ENCODE measurements at regions not wholly inside any gene's neighbourhood (a gene's known extent, or its start where the extent isn't known, plus 50 kb on each side); places are given as distances from the start of the nearest gene placed in this dataset.
"Not testable (repeated sequence)": the region's sequence is repeated elsewhere in the genome, so short reads cannot be mapped to it uniquely, and the experiment has no call there.

DNA sequence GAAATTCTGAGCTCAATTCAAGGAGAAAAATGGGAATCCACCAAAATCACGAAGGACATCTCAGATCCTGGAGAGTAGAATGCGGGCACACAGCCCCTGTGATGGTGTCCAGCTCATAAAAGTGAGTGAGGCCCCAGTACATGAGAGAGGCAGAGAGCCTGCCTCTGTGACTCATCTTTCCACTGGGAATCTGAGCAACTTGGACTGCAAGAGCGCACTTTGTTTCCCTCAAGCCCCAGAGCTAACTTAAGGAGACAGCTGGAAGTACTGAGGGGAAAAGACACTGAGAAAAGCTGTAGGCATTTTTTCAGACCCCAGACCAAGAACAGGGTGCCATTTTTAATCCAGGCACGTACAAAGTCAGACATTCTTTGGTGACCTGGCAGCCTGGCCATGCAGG, 273.7 kb downstream of the C11orf87 start:
- no peak for DNase-seq

DNA sequence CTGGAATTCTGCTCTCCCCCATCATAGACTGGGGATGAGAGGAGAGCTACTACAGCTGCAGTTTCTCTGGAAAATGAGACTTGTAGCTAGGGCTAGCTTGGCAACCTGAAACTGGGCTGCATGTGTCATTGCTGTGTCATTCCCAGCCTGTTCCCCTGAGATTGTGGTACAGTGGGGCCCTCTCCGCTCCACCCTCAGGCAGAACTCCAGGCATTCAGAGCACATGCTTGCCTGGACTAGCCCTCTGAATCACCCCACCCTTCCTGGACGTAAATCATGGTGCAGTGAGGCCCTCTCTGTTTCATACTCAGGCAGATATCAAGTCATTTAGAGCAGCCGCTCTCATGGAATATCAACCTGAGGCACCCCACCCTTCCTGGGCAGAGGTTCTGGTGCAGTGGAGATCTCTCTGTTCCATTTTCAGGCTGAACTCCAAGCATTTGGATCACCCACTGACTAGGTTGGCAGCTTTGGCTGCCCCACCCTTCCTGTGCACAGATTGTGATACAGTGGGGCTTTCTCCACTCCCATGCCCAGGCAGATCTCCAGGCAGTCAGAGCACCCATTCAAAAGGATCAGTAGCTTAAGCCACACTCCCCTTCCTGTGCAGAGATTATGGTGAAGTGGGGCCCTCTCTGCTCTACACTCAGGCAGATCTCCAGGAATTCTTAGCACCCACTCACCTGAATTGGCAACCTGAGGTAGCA, 274.4 kb downstream of the C11orf87 start:
- no peak for DNase-seq

DNA sequence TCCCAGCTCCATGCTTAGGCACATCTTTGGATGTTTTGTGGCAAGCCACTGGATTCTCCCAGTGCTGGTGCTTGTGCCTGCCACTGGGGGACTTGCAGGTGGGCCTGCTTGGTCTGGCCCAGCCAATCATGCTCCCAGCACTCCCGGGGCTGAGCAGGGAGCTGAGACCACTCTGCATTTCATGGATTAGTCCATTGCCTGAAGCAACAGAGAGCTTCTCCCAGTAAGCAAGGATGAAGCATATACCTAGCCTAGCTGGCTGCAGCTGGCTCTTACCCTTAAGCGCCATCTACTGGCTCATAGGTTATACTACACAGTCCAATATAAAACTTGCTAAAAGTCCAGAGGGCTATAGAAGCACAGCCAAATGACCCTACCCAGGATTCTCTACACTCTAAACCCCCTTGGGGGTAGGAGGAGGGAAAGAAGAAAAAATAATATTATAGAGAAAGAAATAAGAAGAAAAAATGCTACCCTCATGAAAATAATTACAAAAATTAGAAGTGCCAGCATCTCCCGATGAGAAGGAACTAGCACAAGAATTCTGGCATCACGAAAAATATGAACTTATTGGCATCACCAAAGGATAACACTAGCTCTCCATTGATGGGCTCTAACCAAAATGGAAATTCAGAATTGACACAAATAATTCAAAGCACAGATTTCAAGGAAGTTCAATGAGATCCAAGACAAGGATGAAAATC, 275.3 kb downstream of the C11orf87 start:
- no peak for DNase-seq

DNA sequence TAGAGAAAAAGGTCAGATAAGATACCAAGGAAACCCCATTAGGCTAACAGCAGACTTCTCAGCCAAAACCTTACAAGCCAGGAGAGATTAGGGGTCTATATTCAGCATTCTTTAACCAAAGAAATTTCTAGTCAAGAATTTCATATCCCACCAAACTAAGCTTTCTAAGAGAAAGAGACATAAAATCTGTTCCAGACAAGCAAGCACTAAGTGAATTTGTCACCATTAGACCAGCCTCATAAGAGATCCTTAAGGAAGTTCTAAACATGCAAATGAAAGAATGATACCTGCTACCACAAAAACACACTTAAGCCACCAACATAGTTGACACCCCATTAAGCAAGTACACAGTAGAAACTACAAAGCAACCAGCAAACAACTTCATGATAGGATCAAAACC, 276.2 kb downstream of the C11orf87 start:
- DNase-seq: no peak

DNA sequence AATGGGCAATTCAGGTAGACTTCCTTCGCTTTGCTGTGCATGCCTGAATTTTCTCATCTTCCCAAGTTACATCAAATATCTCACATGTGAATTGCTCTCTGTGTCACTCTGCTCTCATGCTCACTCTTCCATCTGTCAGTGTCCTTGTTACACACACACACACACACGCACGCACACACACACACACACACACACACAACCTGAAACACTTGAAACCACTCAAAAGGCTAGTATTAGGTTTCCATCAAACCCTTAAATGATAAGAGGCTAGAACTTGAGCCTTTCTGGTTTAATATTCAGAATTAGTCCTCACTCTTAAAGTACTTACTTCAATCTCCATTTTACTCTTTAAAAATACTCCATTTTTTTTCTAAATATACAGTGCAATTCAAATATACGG, 282.4 kb downstream of the C11orf87 start:
- DNase-seq: no peak

DNA sequence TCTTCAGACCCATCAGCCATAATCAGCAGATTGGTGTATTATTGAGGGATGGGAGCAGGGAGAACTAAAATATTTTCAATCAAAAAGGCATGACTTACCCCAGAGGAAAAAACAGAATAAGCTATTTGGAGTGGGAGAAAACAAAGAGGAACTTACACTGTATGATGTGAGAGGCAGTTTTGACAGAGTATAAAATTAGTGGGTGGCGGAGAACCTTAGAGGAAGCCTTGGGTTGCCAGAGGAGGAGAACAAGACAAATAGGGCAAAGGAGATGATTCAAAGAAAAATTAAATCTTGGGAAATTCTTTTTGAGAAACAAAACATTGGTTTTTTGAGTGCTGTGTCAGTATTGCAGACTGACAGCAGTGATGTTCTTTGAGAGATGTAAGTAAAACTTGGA, 285.0 kb downstream of the C11orf87 start:
- no peak for DNase-seq

DNA sequence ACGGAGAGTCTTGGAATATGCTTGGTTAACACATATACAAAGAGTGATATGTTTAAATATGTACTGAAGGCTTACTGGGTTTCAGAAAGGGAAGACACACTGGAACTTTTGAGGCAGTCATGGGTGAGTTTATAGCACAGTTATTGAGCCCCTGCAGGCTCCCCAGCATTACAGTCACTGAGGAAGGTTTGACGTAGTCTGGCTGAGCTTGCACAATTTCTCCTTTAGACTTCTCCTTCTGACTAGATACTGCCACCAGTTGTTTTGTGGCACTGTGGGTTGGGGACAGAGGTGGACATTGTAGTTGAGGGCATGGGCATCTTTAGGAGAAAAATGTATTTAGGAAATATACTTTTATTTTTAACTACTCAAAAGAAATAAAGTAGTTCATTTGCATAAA, 285.4 kb downstream of the C11orf87 start:
- DNase-seq: no peak

DNA sequence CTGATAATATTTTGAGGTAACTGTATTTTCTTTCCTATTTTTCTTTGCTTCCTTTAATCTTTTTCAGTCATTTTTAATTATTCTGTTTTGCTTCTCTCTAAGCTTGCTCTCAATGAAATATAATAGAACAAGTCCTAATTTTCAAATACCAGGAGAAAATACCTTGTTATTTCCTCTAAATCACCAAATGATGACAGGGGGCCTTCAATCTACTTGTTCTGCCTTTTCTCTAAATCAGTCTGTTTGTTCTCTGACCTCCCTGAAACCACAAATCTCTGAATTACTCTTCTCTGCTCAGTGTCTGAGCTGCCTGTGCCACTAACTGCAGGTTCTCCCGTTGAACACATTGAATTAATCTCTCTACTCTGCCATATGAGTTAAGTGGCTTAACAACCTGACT, 286.2 kb downstream of the C11orf87 start:
- DNase-seq: no peak

DNA sequence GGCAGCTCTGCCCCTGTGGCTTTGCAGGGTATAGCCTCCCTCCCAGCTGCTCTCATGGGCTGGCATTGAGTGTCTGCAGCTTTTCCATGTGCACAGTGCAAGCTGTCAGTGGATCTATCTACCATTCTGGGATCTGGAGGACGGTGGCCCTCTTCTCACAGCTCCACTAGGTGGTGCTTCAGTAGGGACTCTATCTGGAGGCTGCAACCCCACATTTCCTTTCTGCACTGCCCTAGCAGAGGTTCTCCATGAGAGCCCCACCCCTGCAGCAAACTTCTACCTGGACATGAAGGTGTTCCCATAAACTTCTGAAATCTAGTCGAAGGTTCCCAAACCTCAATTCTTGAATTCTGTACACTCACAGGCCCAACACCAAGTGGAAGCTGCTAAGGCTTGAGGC, 292.5 kb downstream of the C11orf87 start:
- DNase-seq: not testable (repeated sequence)

DNA sequence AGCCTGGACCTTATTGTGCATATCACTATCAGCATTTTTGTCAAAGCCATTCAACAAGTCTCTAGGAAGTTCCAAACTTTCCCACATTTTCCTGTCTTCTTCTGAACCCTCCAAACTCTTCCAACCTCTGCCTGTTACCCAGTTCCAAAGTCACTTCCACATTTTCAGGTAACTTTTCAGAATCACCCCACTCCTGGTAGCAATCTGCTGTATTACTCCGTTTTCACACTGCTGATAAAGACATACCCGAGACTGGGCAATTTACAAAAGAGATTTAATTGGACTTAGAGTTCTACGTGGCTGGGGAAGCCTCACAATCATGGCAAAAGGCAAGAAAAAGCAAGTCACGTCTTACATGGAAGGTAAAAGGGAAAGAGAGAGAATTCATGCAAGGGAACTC, 293.4 kb downstream of the C11orf87 start:
- DNase-seq: not testable (repeated sequence)

DNA sequence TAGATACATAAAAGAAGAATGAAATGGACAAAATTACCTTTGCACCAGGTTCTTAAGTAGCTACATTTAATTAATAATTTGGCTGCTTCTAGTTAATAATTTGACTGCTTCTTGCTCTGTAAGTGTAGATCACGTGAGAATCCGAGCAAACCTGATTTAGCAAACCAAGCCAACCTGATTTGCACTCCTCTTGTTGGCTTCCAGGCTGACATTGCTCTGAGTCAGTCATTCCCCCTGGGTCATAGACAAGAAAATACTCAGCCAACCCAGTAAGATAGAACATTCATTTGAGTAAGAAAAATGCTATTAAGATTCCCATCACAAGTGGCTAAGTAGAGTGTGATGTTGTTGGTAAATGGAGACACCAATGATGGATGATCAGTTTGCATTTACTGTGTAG, 304.1 kb downstream of the C11orf87 start:
- no peak for DNase-seq

DNA sequence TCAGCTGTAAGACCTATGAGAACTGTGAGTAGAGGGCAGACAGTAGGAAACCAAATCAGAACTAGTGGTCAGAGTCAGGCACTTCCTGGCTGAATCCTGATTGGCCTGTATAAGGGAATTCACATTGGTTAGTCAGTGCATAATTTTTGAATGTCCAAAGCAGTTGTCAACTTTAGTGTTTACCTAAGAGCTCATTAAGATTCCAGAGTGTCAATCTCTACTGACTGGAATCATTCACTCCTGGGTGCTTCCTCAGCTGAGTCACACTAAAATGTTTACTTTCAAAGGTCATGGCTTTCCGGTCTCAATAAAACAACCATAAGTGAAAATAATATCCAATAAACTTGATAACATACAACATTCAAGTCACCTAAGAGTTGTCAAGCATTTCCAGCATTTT, 306.1 kb downstream of the C11orf87 start:
- no peak for DNase-seq

DNA sequence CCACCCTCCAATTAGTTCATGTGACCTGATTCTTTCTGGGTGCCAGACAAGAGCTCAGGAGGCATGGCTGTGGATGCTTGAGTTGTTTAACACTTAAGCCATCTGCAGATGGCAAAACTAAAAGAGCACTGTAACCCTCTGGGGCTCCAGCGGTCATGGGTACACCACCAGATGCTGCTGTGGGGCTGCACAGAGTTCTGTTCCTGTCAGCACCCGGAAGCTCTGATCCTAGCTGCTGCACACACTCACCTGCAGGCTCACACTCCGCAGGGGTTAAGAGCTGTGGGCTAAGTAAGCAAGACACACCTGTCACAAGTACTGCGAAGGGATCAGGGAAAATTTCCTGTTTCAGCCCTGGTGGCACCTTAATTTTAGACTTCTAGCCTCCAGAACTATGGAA, 307.8 kb downstream of the C11orf87 start:
- no peak for DNase-seq

DNA sequence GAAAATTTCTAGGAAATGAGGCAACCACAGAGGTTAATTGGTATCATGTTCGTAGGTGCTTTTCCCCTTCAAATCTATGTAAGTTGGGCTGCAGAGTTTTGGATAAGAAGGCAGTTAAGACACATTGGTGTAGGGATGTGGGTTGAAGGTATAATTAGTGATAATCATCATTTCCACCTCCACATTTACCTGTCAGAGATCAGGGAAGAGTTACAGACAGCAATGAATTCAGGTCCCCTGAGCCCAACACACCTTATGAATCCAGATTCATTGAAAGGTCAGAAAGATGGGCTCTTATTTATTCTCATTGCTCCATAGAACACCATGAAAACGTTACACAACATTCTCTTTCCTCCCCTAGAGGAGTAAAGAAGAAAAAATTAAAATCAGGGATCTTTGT, 308.7 kb downstream of the C11orf87 start:
- no peak for DNase-seq

DNA sequence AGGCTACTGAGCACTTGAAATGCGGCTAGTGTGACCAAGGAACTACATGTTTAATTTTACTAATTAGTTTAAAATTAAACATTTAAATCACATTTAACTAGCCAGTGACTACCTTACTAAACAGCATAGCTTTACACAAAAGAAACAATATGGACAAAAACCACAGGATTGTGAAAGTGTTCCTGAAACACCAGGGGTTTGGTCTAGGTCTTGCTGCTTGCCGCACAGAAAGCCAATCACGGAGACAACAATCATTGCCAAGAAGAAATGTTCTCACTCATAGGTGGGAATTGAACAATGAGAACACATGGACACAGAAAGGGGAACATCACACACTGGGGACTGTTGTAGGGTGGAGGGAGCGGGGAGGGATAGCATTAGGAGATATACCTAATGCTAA, 309.5 kb downstream of the C11orf87 start:
- no peak for DNase-seq

DNA sequence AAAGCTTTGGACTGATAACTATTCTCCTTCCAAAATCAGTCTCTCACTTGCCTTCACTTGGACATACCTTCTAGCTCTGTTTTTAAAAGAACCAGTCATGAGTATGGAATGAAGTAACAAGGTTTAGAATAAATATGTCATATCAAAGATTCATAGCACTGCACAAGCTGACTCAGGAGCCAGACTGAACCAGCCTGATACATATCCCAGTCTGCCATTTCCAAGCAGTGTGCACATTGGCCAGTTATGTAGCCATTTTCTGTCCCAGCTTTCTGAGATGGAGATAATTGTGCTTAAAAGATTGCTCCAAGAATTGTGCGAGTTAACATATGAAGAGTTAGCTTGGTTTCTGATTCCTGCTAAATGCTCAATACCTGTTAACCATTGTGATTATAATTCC, 311.3 kb downstream of the C11orf87 start:
- no peak for DNase-seq

DNA sequence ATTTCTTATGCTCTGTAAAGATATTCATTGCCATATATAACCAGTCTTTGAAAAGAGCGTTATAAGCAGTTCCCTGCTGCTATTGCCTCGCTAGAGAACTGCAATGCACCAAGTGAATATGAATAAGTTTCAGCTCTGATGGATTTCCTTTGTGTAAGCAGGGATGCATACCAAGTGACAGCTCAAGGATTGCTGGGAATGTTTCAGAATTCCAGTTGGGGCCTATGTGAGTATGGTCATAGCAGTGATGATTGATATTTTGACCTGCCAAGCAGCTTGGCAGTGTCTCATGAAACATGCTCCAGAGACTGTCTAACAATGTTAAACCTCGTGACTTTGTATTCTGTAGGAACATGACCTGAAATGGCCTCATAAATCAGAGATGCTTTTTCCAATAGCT, 312.6 kb downstream of the C11orf87 start:
- no peak for DNase-seq

DNA sequence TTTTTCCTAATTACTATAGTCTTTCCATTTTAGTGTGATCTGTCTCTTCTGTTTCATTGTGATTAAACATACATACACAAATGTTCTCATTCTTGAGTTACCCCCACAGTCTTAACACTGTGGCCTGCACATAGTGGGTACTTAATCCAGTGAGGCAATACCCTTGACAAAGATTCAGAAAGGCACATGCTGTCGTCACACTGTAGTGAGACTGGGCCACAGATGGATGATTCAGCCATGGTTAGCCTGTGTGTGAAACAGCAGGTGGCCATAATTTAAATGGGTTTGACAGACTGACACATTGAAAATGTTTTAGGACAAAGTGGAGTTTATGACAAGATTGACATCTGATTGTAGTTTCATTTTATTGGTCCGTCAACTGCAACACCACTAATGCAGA, 313.1 kb downstream of the C11orf87 start:
- DNase-seq: no peak

DNA sequence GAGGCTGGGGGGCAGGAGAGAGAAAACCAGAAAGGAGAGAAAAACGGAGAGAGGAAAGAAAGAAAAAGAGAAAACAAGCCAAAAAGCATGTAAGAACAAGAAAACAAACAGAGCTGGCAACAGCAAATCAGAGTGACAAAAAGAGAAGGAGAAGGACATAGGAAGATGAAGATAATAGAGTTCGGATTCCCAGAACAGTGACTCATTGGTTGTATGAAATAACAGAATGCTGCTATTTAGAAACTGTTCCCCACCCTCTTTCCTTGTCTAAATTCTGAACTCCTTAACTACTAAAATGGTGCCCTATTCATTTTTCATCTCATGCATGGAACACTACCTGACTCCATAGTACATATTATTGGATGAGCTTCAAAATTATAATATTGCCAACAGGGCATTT, 317.4 kb downstream of the C11orf87 start:
- no peak for DNase-seq

DNA sequence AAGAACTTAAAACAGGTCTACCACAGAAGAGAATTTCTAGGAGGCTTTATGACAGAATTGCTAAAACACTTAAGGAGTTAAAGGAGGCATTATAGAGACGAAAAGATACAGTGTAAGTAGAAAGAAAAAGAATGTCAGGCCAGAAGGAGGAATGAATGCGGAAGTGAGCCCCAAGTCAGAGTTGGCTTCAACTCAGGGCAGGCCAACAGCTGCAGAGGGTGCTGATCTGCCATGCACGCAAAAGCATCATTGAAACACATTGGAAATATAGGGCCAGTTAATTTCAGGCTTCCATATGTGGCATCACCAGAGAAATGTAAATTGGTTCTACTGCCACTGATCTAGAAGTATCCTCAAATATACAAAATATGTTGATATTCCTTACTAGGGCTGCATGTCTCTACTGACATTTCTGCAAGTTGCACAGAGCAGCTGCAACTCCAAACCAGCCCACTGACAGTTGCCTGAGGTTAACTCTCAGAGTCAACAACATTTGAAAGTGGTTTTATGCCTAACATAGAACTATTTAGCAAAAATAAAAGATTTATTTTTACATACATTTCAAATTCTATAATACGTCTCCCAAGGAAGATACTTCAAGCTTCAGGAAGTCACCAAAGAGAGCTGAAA, 324.1 kb downstream of the C11orf87 start:
- no peak for DNase-seq

DNA sequence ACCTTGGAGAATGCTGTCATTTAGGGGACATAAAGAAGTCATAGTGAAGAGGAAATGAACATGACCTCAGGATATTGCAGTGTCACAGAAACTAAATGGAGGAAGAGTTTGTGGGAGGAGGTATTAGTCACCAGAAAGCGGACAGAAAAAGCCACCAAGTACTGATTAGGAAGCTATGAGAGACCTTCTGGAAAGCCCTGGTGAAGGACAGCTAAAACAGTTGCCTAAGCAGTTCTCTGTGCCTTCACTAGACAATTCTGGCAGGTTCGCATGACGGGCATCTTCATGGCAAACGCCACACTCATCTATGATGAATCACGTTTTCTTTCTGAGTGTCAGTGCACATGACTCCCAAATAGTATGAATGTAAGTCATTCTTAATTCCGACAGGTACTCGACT, 325.8 kb downstream of the C11orf87 start:
- DNase-seq: peak in 1 of 2 donors; percentile 22

DNA sequence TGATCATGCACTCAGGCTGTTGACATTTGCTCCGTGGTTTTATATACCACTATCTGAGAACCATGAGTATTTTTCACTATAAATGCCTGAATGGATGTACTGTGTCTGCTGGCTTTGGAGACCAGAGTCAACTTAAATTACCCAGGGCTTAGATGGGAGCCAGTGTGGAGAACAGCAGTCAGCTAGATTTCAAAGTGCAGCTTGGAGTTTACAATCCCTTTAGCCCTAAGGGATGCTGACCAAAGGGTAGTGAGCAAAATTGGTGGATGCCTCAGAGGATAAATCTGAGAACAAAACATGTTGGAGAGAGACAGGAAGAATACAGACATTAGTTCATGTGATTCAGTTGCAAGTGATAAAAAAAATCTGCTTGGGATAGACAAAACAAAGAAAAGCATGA, 327.5 kb downstream of the C11orf87 start:
- DNase-seq: no peak

DNA sequence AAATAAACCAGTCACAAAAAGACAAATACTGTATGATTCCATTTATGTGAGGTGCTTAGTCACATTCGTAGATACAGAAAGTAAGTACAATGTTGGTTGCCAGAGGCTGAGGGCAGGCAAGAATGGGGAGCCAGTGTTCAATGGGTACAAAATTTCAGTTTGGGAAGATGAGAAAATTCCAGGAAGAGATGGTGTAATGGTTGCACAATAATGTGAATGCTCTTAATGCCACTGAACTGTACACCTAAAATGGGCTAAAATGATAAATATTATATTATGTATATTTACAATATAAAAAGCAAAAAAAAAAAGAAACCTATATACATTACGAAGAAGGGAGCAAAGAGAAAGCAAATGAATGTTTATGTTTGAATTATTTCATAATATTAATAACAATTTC, 329.0 kb downstream of the C11orf87 start:
- DNase-seq: no peak

DNA sequence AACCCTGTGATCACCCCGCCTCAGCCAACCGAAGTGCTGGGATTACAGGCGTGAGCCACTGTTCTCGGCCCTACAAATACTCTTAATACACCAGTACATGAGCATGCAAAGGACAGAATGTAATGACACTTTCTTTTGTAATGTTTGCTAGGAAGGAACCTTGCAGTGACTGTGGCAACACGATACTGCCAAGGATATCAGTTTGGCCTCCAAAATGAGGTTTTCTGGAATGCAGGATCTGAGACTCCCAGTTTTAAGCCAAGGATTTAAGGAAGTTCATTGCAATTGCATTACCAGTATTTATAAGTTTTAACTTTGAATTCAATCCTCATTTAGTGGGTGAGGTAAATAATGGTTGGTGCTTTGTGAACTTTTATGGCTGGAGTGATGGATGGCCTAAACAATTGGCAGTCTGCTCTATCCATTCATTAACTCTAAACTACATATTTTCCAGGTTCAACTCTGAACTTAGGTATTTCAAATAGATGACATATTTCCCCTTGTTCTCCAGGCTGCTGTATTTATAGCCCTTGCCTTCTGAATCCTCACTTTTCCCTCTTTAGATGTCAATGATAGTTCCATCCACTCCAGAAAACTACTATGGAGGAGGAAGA, 330.3 kb downstream of the C11orf87 start:
- no peak for DNase-seq

All from CD4-positive, alpha-beta T cell treated with Interleukin-4 for 1 hour (primary cell).